HepG2 (cell line): ENCODE measurements at regions not wholly inside any gene's neighbourhood (a gene's known extent, or its start where the extent isn't known, plus 50 kb on each side); places are given as distances from the start of the nearest gene placed in this dataset.

Source experiments
- ATAC-seq: fragments of 200-7000 bp; cut with Tn5 transposase; 3 replicates; pipeline ENCODE4 v1.9.1; 2020; ENCODE audit warnings: mild to moderate bottlenecking, moderate library complexity
- BruUV-seq: library from RNA; stranded (reverse); fragments of 400-500 nt; replicated peaks from 2 replicates; lab custom pipeline; 2021; lab: Mats Ljungman, UMichigan
- CTCF ChIA-PET: fragments of 300-600 bp; formaldehyde crosslinking; extraction: SDS; loops from one replicate; lab custom pipeline; 2021; ENCODE audit warnings: low total read pairs, inconsistent platforms, low intra/inter-chr PET ratio; lab: Yijun Ruan, JAX
- POLR2A ChIA-PET: fragments of 350-600 bp; sonication (Branson Sonifier 250); formaldehyde crosslinking; loops from one replicate; lab custom pipeline; 2020; ENCODE audit warnings: antibody characterized with exemption, inconsistent platforms; lab: Yijun Ruan, JAX
- DNase-seq: peaks from one replicate; pipeline ENCODE4 v3.0.0-alpha.2; 2015; ENCODE audit warnings: low spot score
- FAIRE-seq: peaks from 3 replicates; lab custom pipeline; 2011; peaks lifted over from hg19 to GRCh38; lab: Jason Lieb, UNC
- H2AFZ ChIP-seq: one replicate; pipeline ENCODE4 v1.6.1; 2011; ENCODE audit warnings: low read length, inconsistent platforms
- H3K27ac ChIP-seq: fragments of 300-600 bp; 3 replicates; pipeline ENCODE4 v1.8.0; 2011; ENCODE audit warnings: mixed run types, mild to moderate bottlenecking, mixed read lengths, low read length, inconsistent platforms; ENCODE audit not compliant: insufficient read depth; ENCODE audit errors: extremely low read length
- H3K27me3 ChIP-seq, 2 experiments: fragments of 200-600 bp in 1 of 2; 2 replicates in 1 of 2; 3 replicates in 1 of 2; pipeline versions ENCODE4 v1.6.0 to v1.8.0; 2011; ENCODE audit warnings: low read length in 2 of 2, mild to moderate bottlenecking in 2 of 2, moderate library complexity in 2 of 2, inconsistent platforms in 1 of 2; ENCODE audit not compliant: insufficient read depth in 2 of 2, control insufficient read depth in 1 of 2
- H3K36me3 ChIP-seq, 2 experiments: fragments of 200-600 bp in 1 of 2; replicated peaks in 1 of 2; 2 replicates in 1 of 2; 3 replicates in 1 of 2; pipeline versions ENCODE4 v1.5.1 to v1.8.0; 2011; ENCODE audit warnings: low read length in 2 of 2, inconsistent platforms in 1 of 2; ENCODE audit not compliant: insufficient read depth in 2 of 2, control insufficient read depth in 1 of 2
- H3K4me1 ChIP-seq: 2 replicates; pipeline ENCODE4 v1.5.1; 2012; ENCODE audit warnings: low read length, inconsistent platforms; ENCODE audit not compliant: insufficient read depth
- H3K4me2 ChIP-seq: 2 replicates; pipeline ENCODE4 v1.6.0; 2011; ENCODE audit warnings: low read depth, low read length, inconsistent platforms
- H3K4me3 ChIP-seq, 3 experiments: fragments of 200-600 bp in 1 of 3; sonication (generic), shearing (Covaris generic) in 1 of 3; replicated peaks in 1 of 3; 2 replicates each; pipeline ENCODE4 v1.5.1; 2011 to 2016; ENCODE audit warnings: low read length in 3 of 3, inconsistent platforms in 2 of 3, low read depth in 2 of 3, mild to moderate bottlenecking in 2 of 3, control low read depth in 1 of 3, mixed read lengths in 1 of 3; ENCODE audit not compliant: insufficient read depth in 1 of 3
- H3K79me2 ChIP-seq: one replicate; pipeline ENCODE4 v1.6.1; 2011; ENCODE audit warnings: low read length, inconsistent platforms; ENCODE audit not compliant: insufficient read depth
- H3K9ac ChIP-seq: 2 replicates; pipeline ENCODE4 v1.6.0; 2011; ENCODE audit warnings: mild to moderate bottlenecking, low read depth, low read length, inconsistent platforms; ENCODE audit not compliant: insufficient read depth
- H3K9me3 ChIP-seq: 2 replicates; pipeline ENCODE4 v1.5.1; 2012; ENCODE audit warnings: mild to moderate bottlenecking, low read length
- H4K20me1 ChIP-seq: 2 replicates; pipeline ENCODE4 v1.6.0; 2011; ENCODE audit warnings: inconsistent platforms, mild to moderate bottlenecking, low read length, moderate library complexity; ENCODE audit not compliant: insufficient read depth
- CEBPB ChIP-seq: IDR thresholded peaks from 2 replicates; pipeline ENCODE4 v1.6.1; 2011; ENCODE audit warnings: low read depth, low read length, improper control_type of control experiment, borderline replicate concordance
- DNMT3B ChIP-seq: conservative IDR thresholded peaks from 2 replicates; pipeline ENCODE4 v1.6.1; 2016; ENCODE audit warnings: missing biosample characterization, control low read depth
- ISX ChIP-seq: sonication (generic); formaldehyde crosslinking; conservative IDR thresholded peaks from 2 replicates; pipeline ENCODE4 v1.5.0; 2020; ENCODE audit warnings: missing genetic modification reagents
- MYC ChIP-seq: sonication (generic); formaldehyde crosslinking; IDR thresholded peaks from 2 replicates; pipeline ENCODE4 v1.9.0; 2021; ENCODE audit warnings: missing genetic modification reagents, borderline replicate concordance
- PAF1 ChIP-seq: IDR thresholded peaks from 2 replicates; pipeline ENCODE4 v1.6.1; 2016; ENCODE audit warnings: missing genetic modification reagents, missing compliant biosample characterization
- POLR2AphosphoS5 ChIP-seq: IDR thresholded peaks from 2 replicates; pipeline ENCODE4 v1.6.1; 2012; ENCODE audit warnings: low read depth, low read length
- ZFP90 ChIP-seq: sonication (generic); formaldehyde crosslinking; IDR thresholded peaks from 2 replicates; pipeline ENCODE4 v1.8.0; 2022; ENCODE audit warnings: missing genetic modification reagents, mild to moderate bottlenecking, inconsistent platforms, borderline replicate concordance
- WGBS: methylation state at CpG from one replicate; pipeline ENCODE4 v1.1.6; 2017; ENCODE audit warnings: low lambda C conversion rate; 5-methylcytosine and 5-hydroxymethylcytosine counted together
- in situ Hi-C: cut with HindIII; loops from 2 replicates; pipeline ENCODE4 v1.10.0; 2017; ENCODE audit warnings: low pct_unique_long_range_greater_than_20kb; ENCODE audit not compliant: extremely low pct_ligation_motif_present
- intact Hi-C: fragments of 100-400 bp; cut with micrococcal nuclease; formaldehyde crosslinking; loops from one replicate; pipeline ENCODE4 v1.10.0; 2022; ENCODE audit not compliant: unreplicated experiment
- TF ChIP-seq, protein P1 (sequence below): sonication (generic); formaldehyde crosslinking; IDR thresholded peaks from 2 replicates; pipeline ENCODE4 v1.9.0; 2022; ENCODE audit warnings: low read depth, missing genetic modification reagents
- TF ChIP-seq, protein P2 (sequence below): sonication (generic); formaldehyde crosslinking; IDR thresholded peaks from 2 replicates; pipeline ENCODE4 v1.5.1; 2020; ENCODE audit warnings: mild to moderate bottlenecking, missing genetic modification reagents, moderate library complexity
- TF ChIP-seq, protein P3 (sequence below): sonication (generic); formaldehyde crosslinking; IDR thresholded peaks from 2 replicates; pipeline ENCODE4 v1.8.0; 2022; ENCODE audit warnings: mild to moderate bottlenecking, missing genetic modification reagents; ENCODE audit not compliant: insufficient replicate concordance

DNA sequence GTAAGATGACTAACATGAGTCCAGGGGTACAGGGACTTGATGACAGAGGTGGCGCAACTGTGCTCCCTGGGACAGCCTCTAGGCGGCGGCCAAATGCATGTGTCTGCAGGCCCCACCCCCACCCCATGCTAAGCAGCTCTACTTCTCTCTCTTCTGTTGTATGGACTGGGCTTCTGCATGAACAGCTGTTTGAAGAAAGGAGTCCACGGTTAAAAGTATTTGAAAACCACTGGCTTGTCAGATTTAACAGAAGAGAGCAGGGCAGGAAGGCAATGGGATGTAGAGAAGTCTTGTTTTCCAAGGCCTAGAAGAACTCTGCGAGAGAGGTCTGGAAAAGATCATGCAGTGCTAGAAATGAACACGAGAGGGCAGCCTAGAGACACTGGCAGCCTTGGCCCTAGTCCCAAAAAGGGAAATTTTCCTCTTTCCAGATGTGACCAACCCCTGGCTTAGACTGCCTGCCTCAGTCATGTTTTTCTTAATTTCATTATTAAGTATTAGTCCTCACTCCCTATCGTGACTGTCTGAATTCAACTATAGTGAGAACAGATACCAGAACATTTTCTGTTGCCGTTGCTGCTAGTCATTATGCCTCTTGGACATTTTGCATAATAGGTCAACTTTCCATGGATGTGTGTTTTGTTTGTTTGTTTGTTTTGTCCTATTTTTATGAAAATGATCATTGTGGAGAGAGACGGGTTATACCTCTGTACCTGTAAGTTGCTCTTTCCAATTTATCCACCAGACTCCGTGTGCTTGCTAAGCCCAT, 265.0 kb downstream of the ADGRG6 start (continued):
- TF ChIP-seq, protein P1, sequence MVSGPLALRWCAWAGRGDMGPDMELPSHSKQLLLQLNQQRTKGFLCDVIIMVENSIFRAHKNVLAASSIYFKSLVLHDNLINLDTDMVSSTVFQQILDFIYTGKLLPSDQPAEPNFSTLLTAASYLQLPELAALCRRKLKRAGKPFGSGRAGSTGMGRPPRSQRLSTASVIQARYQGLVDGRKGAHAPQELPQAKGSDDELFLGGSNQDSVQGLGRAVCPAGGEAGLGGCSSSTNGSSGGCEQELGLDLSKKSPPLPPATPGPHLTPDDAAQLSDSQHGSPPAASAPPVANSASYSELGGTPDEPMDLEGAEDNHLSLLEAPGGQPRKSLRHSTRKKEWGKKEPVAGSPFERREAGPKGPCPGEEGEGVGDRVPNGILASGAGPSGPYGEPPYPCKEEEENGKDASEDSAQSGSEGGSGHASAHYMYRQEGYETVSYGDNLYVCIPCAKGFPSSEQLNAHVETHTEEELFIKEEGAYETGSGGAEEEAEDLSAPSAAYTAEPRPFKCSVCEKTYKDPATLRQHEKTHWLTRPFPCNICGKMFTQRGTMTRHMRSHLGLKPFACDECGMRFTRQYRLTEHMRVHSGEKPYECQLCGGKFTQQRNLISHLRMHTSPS (CRISPR knock-in tag): no peak

DNA sequence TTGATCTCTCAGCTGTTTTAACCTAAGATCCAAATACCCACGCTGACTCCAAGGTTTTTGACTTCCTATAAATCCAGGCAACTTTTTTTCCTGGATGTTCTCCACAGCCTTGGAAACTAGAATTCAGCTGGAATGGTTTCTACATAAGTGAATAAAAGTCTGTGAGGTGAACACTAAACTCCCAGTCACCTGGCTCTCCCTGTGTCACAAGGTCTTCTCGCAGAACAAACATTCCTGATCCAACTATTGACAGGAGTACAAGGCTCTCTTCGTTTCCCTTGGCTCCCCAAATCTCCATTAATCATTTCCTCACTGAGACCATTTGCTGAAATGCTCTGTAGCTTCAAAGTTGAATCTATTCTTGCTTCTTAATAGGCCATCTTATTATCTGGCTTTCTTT, 265.7 kb downstream of the ADGRG6 start:
- H3K79me2 ChIP-seq: no peaks in the 10 kb centered on the region
- FAIRE-seq (no peak), ATAC-seq (no peak), DNase-seq (peak; percentile 13)
- H3K9ac ChIP-seq: no peak overlapping the region
- intact Hi-C loops: loop anchor here (1.0 to 5.0 kb wide), 2 partner anchors 125 to 460 kb away; no protein-coding TSS in a partner anchor
- in situ Hi-C loops: no loop called here
- BruUV-seq: no TSS peak
- WGBS: 0% methylated on average over 3 of the region's 3 CpGs
- H3K27ac ChIP-seq: no peak overlapping the region
- TF ChIP-seq MYC (CRISPR knock-in tag) (no peak), ISX (CRISPR knock-in tag) (no peak), POLR2AphosphoS5 (no peak), CEBPB (no peak), DNMT3B (CRISPR knock-in tag) (no peak), ZFP90 (CRISPR knock-in tag) (no peak), PAF1 (CRISPR knock-in tag) (no peak)
- TF ChIP-seq, protein P2, sequence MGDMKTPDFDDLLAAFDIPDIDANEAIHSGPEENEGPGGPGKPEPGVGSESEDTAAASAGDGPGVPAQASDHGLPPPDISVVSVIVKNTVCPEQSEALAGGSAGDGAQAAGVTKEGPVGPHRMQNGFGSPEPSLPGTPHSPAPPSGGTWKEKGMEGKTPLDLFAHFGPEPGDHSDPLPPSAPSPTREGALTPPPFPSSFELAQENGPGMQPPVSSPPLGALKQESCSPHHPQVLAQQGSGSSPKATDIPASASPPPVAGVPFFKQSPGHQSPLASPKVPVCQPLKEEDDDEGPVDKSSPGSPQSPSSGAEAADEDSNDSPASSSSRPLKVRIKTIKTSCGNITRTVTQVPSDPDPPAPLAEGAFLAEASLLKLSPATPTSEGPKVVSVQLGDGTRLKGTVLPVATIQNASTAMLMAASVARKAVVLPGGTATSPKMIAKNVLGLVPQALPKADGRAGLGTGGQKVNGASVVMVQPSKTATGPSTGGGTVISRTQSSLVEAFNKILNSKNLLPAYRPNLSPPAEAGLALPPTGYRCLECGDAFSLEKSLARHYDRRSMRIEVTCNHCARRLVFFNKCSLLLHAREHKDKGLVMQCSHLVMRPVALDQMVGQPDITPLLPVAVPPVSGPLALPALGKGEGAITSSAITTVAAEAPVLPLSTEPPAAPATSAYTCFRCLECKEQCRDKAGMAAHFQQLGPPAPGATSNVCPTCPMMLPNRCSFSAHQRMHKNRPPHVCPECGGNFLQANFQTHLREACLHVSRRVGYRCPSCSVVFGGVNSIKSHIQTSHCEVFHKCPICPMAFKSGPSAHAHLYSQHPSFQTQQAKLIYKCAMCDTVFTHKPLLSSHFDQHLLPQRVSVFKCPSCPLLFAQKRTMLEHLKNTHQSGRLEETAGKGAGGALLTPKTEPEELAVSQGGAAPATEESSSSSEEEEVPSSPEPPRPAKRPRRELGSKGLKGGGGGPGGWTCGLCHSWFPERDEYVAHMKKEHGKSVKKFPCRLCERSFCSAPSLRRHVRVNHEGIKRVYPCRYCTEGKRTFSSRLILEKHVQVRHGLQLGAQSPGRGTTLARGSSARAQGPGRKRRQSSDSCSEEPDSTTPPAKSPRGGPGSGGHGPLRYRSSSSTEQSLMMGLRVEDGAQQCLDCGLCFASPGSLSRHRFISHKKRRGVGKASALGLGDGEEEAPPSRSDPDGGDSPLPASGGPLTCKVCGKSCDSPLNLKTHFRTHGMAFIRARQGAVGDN: no peak
- TF ChIP-seq, protein P3, sequence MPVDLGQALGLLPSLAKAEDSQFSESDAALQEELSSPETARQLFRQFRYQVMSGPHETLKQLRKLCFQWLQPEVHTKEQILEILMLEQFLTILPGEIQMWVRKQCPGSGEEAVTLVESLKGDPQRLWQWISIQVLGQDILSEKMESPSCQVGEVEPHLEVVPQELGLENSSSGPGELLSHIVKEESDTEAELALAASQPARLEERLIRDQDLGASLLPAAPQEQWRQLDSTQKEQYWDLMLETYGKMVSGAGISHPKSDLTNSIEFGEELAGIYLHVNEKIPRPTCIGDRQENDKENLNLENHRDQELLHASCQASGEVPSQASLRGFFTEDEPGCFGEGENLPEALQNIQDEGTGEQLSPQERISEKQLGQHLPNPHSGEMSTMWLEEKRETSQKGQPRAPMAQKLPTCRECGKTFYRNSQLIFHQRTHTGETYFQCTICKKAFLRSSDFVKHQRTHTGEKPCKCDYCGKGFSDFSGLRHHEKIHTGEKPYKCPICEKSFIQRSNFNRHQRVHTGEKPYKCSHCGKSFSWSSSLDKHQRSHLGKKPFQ (CRISPR knock-in tag): no peak
- no peaks in the 10 kb centered on the region for H3K9me3 ChIP-seq
- H3K4me1 ChIP-seq: no peaks in the 10 kb centered on the region
- H3K4me3 ChIP-seq: no peak overlapping the region
- no peaks in the 10 kb centered on the region; a peak in 2 of 5 replicates for H3K27me3 ChIP-seq
- H3K36me3 ChIP-seq: no peaks in the 10 kb centered on the region
- H4K20me1 ChIP-seq: no peaks in the 10 kb centered on the region
- CTCF ChIA-PET: interaction anchor here (1.1 to 1.6 kb wide), 3 partner anchors 93 to 859 kb away, joined by 3 to 9 read pairs (median 4); no protein-coding TSS in a partner anchor
- POLR2A ChIA-PET: no interaction called here
- no peak overlapping the region for H3K4me2 ChIP-seq
- no peak overlapping the region for H2AFZ ChIP-seq
